GM12891 (cell line): ENCODE measurements at regions not wholly inside any gene's neighbourhood (a gene's known extent, or its start where the extent isn't known, plus 50 kb on each side); places are given as distances from the start of the nearest gene placed in this dataset.

Experiments
- POLR2A ChIP-seq: IDR thresholded peaks from 2 replicates; pipeline ENCODE4 v1.6.1; 2011; ENCODE audit warnings: low read depth, low read length, control low read depth
- POLR2AphosphoS5 ChIP-seq: IDR thresholded peaks from 2 replicates; pipeline ENCODE4 v1.6.1; 2011; ENCODE audit warnings: low read depth, low read length, control low read depth
- SPI1 ChIP-seq: IDR thresholded peaks from 2 replicates; pipeline ENCODE4 v1.6.1; 2011; ENCODE audit warnings: low read depth, low read length, control low read depth
- TAF1 ChIP-seq: IDR thresholded peaks from 2 replicates; pipeline ENCODE4 v1.6.1; 2011; ENCODE audit warnings: low read depth, low read length, control low read depth

DNA sequence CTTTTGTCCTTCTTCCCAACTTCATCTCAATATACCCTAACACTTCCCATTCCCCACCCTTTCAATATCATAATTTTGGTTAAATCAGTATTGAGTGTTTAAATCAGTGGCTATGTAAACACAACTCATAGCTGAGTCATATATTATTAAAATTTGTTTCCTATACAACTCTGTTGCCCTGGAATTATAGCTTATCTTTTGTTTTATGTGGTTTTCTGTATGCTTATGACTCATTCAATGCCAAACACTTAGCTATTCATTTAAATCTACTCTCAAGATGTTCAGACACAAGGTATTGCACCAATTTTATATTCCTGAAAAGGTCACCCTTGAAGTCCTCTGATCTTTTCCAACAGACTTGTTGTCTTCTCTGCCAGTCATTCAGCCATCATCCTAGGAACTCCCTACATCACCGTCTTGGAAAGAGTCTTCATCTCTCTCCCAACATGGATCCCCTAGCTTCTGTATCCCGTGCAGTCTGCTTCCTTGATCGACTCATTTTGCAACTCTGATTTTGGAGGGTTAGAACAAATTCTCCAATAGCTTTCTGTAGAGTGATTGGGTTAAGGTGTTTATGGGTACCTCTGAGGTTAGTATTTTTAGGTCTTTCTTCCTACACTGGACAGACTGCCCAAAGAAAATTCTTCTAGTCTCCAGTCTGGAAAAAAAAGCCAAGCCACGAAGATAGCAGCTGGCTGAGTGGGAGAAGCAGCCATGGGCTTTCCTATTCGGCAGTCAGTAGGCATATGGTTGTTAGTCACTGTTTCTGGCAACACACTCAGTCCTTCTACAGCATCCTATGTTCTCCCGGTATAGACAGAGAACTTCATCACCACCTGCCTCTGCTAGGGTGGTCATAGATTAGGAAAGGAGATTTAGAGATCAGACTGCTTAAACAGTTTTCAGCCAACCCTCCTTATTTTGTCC is 102.1 kb downstream of the CRPPA start:
- TF ChIP-seq POLR2AphosphoS5 (no peak), POLR2A (no peak), SPI1 (no peak), TAF1 (no peak)
